Breast epithelium (tissue), 4 donors: ENCODE measurements at regions not wholly inside any gene's neighbourhood (a gene's known extent, or its start where the extent isn't known, plus 50 kb on each side); places are given as distances from the start of the nearest gene placed in this dataset.

Experiments used
- DNase-seq, 2 donors: peaks; one replicate each; pipeline ENCODE4 v3.0.0-alpha.2; 2019; ENCODE audit warnings: low spot score in 2 of 2
- H3K27ac ChIP-seq, 2 donors: fragments of 200-600 bp; sonication (generic) in 1 of 2; one replicate each; pipeline ENCODE4 v1.5.1; 2016 to 2019; ENCODE audit warnings: mild to moderate bottlenecking in 1 of 2
- H3K27me3 ChIP-seq, 2 donors: fragments of 200-600 bp; sonication (generic) in 1 of 2; one replicate each; pipeline versions ENCODE4 v1.5.1 to v1.6.0; 2017 to 2019; ENCODE audit warnings: control low read depth in 1 of 2, mild to moderate bottlenecking in 1 of 2
- H3K36me3 ChIP-seq: fragments of 200-600 bp; one replicate; pipeline ENCODE4 v1.5.1; 2019
- H3K4me1 ChIP-seq, 2 donors: fragments of 200-600 bp; sonication (generic); one replicate each; pipeline ENCODE4 v1.5.1; 2016 to 2019; ENCODE audit warnings: control low read depth in 1 of 2
- H3K4me3 ChIP-seq, 3 donors: fragments of 200-600 bp; sonication (generic); 1 replicate in 2 of 3; 2 replicates in 1 of 3; pipeline ENCODE4 v1.5.1; 2016 to 2019; ENCODE audit warnings: mild to moderate bottlenecking in 3 of 3, moderate library complexity in 2 of 3
- H3K9me3 ChIP-seq, 2 donors: fragments of 200-600 bp; sonication (generic) in 1 of 2; one replicate each; pipeline ENCODE4 v1.5.1; 2016 to 2019; ENCODE audit warnings: control low read depth in 1 of 2
- POLR2A ChIP-seq: fragments of 450-650 bp; IDR thresholded peaks from one replicate; pipeline ENCODE4 v1.6.1; 2016; ENCODE audit warnings: antibody characterized with exemption, mild to moderate bottlenecking, moderate library complexity
- POLR2AphosphoS5 ChIP-seq, 3 donors: sonication (generic); formaldehyde crosslinking; IDR thresholded peaks; one replicate each; pipeline ENCODE4 v1.6.1; 2017; ENCODE audit warnings: antibody characterized with exemption in 3 of 3
- intact Hi-C: fragments of 100-400 bp; cut with DNase I; formaldehyde crosslinking; loops from one replicate; pipeline ENCODE4 v1.15.1; 2023; ENCODE audit warnings: low total_unique reads
- TF ChIP-seq, protein P1 (sequence below), 3 donors: fragments of 450-650 bp; IDR thresholded peaks; one replicate each; pipeline ENCODE4 v1.5.1; 2016 to 2017; ENCODE audit warnings: antibody characterized with exemption in 3 of 3, mild to moderate bottlenecking in 3 of 3, moderate library complexity in 3 of 3

DNA sequence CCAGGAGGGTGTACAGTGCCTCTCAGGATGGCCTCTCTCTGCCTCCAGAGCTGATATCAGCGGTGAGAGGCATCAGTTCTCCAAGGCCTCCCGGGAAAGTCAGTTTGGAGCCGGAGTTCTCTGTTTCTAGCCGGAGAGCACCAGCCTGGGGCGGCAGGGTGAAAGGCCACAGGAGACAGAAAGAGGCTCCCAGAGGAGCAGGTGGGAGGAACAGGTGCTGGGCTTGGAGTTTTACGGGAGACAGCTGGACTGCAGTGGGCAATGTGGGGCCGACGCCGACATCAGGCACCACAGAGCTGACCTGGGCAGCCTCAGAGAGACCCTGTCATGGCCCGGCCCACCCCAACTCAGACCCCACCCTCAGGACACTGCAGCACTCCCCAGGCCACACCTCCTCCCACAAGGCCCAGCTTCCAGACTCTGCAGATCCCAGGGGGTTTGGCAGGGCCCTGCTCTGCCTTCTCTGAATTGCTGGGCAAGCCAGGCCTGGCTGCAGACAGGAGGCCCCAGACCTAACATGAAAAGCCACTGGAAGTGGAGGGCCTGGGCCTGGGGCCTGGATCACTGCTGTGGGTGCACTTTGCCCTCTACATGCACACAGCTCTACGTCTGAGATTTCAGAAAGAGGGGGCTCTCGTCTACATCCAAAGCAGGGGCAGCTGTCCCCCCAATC, 885.6 kb downstream of the BRD1 start:
- TF ChIP-seq, protein P1, sequence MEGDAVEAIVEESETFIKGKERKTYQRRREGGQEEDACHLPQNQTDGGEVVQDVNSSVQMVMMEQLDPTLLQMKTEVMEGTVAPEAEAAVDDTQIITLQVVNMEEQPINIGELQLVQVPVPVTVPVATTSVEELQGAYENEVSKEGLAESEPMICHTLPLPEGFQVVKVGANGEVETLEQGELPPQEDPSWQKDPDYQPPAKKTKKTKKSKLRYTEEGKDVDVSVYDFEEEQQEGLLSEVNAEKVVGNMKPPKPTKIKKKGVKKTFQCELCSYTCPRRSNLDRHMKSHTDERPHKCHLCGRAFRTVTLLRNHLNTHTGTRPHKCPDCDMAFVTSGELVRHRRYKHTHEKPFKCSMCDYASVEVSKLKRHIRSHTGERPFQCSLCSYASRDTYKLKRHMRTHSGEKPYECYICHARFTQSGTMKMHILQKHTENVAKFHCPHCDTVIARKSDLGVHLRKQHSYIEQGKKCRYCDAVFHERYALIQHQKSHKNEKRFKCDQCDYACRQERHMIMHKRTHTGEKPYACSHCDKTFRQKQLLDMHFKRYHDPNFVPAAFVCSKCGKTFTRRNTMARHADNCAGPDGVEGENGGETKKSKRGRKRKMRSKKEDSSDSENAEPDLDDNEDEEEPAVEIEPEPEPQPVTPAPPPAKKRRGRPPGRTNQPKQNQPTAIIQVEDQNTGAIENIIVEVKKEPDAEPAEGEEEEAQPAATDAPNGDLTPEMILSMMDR (IDR thresholded peaks at IDR 0.05), result no peak
- TF ChIP-seq POLR2AphosphoS5 (IDR thresholded peaks at IDR 0.05) (no peak), POLR2A (no peak)
- no peak overlapping the region for H3K4me3 ChIP-seq
- H3K36me3 ChIP-seq, result no peaks in the 10 kb centered on the region
- intact Hi-C loops, result no loop called here
- H3K4me1 ChIP-seq, result no peaks in the 10 kb centered on the region
- DNase-seq, result peak in 1 of 2 donors; percentile 10
- H3K27me3 ChIP-seq, result peaks cover 0 to 38% of the 10 kb centered on the region in 2 donors
- H3K27ac ChIP-seq, result no peak overlapping the region
- H3K9me3 ChIP-seq, result no peaks in the 10 kb centered on the region

DNA sequence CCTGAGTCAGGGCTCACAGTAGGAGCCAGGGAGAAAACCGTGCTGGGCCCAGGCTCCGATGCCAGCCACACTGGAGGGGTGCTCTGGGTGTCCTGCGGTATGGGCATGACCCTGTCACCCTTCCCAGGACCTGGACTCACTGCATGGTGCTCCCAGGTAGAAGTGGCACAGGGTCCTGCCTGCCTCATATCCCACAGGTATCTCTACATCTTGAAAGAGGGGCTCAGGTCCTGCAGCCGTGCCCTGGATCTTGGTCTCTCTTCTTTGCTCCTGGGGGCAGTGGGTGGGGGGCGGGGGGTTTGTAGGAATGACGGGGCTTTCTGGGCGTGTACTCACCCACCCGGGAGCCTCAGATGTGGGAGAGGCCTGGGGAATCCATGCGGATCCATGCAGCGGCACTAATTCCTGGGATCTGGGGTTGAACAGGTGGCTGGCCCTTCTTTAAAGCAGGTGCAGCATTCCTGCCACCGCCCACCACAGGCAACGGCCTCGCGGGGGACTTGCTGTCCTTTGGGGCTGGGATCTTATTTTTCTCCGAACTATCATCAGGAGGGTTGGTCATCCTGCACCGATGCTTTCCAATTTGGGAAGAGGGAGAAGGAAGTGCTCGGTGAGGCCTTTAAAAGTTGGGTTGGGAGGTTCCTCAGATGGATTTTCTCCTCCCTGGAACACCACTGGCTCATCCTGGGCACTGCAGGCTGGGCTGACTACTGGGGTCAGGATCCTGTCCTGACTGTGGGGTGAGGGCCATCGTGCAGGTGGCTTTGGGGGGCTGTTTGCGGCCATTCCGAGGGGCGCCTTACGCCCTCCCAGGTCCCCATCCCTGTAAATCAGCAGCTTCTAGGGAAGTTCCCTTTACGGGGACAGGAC, 886.4 kb downstream of the BRD1 start:
- H3K27me3 ChIP-seq, result peaks cover 0 to 38% of the 10 kb centered on the region in 2 donors
- no peaks in the 10 kb centered on the region for H3K36me3 ChIP-seq
- TF ChIP-seq POLR2AphosphoS5 (IDR thresholded peaks at IDR 0.05) (no peak), POLR2A (no peak)
- TF ChIP-seq, protein P1 (IDR thresholded peaks at IDR 0.05), result no peak
- peak in 1 of 2 donors; percentile 30 for DNase-seq
- H3K4me3 ChIP-seq, result no peak overlapping the region
- no peak overlapping the region for H3K27ac ChIP-seq
- intact Hi-C loops, result no loop called here
- H3K9me3 ChIP-seq, result no peaks in the 10 kb centered on the region
- H3K4me1 ChIP-seq, result no peaks in the 10 kb centered on the region

DNA sequence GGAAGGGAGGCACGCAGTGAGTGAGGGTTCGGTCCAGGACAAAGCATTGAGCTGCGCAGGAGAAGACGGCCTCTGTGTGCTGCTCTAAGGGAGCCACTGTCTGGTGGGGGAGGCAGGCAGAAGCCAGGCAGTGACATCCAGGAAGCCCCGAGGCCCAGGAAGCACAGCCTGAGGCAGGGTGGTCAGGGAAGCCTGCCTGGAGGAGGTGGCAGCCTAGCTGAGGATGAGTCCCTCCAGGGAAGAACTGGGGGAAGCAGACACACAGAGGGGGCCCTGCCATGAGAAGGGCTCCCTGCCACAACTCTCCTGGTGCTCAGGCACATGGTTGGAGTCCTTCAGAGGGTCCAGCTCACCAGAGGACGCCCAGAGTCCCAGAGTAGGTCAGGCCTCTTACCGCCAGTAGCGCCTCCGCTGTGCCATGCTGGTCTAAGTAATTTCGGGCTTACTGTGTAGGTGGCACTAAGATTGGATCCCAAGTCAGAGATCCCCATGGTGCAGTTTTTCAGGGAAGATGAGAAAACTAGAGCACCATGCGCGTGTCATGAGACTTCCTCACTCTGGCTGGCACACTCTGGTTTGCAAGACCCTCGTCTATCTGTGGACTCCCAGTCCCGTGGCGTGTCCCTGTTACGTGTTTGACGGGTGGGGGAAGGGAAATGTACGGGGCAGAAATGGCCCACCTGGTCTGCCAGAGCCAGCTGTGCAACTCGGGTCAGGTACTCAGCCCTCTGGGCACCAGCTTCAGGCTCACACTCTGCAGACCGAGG, 887.2 kb downstream of the BRD1 start:
- no peak for TF ChIP-seq POLR2A
- TF ChIP-seq, protein P1 (IDR thresholded peaks at IDR 0.05), result no peak
- TF ChIP-seq POLR2AphosphoS5 (IDR thresholded peaks at IDR 0.05), result no peak
- Histone ChIP-seq H3K9me3 (no peaks in the 10 kb centered on the region), H3K4me1 (no peaks in the 10 kb centered on the region), H3K27me3 (peaks cover 0 to 36% of the 10 kb centered on the region in 2 donors), H3K27ac (no peak overlapping the region), H3K36me3 (no peaks in the 10 kb centered on the region), H3K4me3 (no peak overlapping the region)
- DNase-seq, result no peak
- intact Hi-C loops, result no loop called here

DNA sequence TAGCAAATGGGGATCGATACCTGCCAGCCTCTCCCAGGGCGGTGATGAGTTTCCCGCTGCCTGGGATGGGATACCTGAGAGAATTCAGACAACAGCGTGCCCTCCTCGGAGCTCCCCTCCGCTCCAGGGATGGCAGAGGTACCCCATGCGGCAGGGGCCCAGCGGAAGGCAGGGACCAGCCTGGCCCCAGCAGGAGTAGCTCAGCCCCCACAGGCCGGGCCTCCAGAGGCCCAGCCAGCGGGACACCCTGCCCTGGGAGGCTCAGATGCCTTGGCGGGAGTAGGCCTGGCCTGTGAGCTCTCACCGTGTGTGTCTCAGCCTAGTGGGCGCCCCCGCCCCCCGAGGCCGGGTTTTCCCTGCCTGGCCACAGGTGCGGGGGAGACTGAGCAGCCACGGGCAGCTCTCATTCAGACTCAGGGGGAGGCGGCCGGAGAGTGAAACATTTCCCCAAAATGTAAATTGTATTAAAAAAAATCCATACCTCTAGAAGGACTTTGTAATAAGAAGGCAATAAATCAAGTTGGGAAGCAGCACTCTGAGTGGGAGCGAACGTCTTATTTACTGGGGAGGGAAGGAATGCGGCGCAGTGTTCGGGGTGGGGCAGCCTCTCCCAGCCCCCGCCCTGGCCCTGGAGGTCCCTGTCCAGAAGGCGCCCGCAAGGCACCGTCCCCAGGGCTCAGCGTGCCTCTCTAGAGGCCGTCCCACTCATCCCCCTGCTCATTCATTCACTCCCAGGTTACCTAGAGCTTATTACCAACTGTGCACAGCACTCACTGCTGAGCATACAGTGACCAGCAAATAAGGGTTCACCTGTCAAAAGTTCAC, 888.0 kb downstream of the BRD1 start:
- peak in 1 of 2 donors; percentile 46 for DNase-seq
- Histone ChIP-seq H3K9me3 (peaks cover 0 to 1% of the 10 kb centered on the region in 2 donors), H3K27me3 (peaks cover 0 to 30% of the 10 kb centered on the region in 2 donors), H3K27ac (no peak overlapping the region), H3K4me1 (no peaks in the 10 kb centered on the region), H3K4me3 (no peak overlapping the region), H3K36me3 (no peaks in the 10 kb centered on the region)
- TF ChIP-seq, protein P1 (IDR thresholded peaks at IDR 0.05), result no peak
- no peak for TF ChIP-seq POLR2A
- no peak for TF ChIP-seq POLR2AphosphoS5 (IDR thresholded peaks at IDR 0.05)
- intact Hi-C loops, result no loop called here
